GM21528 (cell line): ENCODE measurements at regions not wholly inside any gene's neighbourhood (a gene's known extent, or its start where the extent isn't known, plus 50 kb on each side); places are given as distances from the start of the nearest gene placed in this dataset.

ENCODE experiments used
- ATAC-seq: cut with Tn5 transposase; IDR thresholded peaks from one replicate; pipeline ENCODE4 v1.9.1; 2021; ENCODE audit warnings: mild to moderate bottlenecking, moderate library complexity; ENCODE audit not compliant: unreplicated experiment, low FRiP score

GRCh38 chr2:8073916-8074315 is 607.9 kb upstream of the ID2 start:
- no peak for ATAC-seq

- ATAC-seq = no peak
These were observed 605.2 kb upstream of the ID2 start for GRCh38 chr2:8076448-8077342.

- ATAC-seq = no peak
These were observed 603.2 kb upstream of the ID2 start for GRCh38 chr2:8078705-8079104.

- no peak for ATAC-seq
These were observed 601.8 kb upstream of the ID2 start for GRCh38 chr2:8080063-8080462.

- no peak for ATAC-seq
These were observed 600.7 kb upstream of the ID2 start for GRCh38 chr2:8081130-8081529.

- no peak for ATAC-seq
These were observed 599.0 kb upstream of the ID2 start for GRCh38 chr2:8082840-8083239.

- ATAC-seq = no peak
These were observed 595.5 kb upstream of the ID2 start for GRCh38 chr2:8086357-8086756.

GRCh38 chr2:8086796-8087479 is 594.9 kb upstream of the ID2 start:
- no peak for ATAC-seq

GRCh38 chr2:8087480-8087840 is 594.4 kb upstream of the ID2 start:
- ATAC-seq = no peak

- ATAC-seq = no peak
These were observed 593.0 kb upstream of the ID2 start for GRCh38 chr2:8088810-8089209.

GRCh38 chr2:8089596-8089995 is 592.3 kb upstream of the ID2 start:
- no peak for ATAC-seq

- ATAC-seq = no peak
These were observed 590.8 kb upstream of the ID2 start for GRCh38 chr2:8090748-8091700.

- ATAC-seq = no peak
These were observed 587.3 kb upstream of the ID2 start for GRCh38 chr2:8094526-8094925.

GRCh38 chr2:8095978-8096377 is 585.9 kb upstream of the ID2 start:
- ATAC-seq = no peak

GRCh38 chr2:8096484-8096883 is 585.4 kb upstream of the ID2 start:
- ATAC-seq = no peak

- ATAC-seq = no peak
These were observed 583.2 kb upstream of the ID2 start for GRCh38 chr2:8098476-8099266.

- ATAC-seq = no peak
These were observed 582.6 kb upstream of the ID2 start for GRCh38 chr2:8099267-8099582.

GRCh38 chr2:8101614-8102277 is 580.1 kb upstream of the ID2 start:
- ATAC-seq = no peak

GRCh38 chr2:8102470-8102869 is 579.4 kb upstream of the ID2 start:
- no peak for ATAC-seq
